Upper lobe of right lung (tissue), 1 donor: ENCODE measurements at regions not wholly inside any gene's neighbourhood (a gene's known extent, or its start where the extent isn't known, plus 50 kb on each side); places are given as distances from the start of the nearest gene placed in this dataset.

Experiments
- ATAC-seq: fragments of 200-7000 bp; cut with Tn5 transposase; one replicate; pipeline ENCODE4 v1.9.1; 2020; ENCODE audit warnings: mild to moderate bottlenecking, moderate library complexity
- DNase-seq: peaks from one replicate; pipeline ENCODE4 v3.0.0-alpha.2; 2020
- H3K27ac ChIP-seq: fragments of 200-600 bp; one replicate; pipeline ENCODE4 v1.8.0; 2022
- H3K27me3 ChIP-seq: fragments of 200-600 bp; one replicate; pipeline ENCODE4 v1.8.0; 2022; ENCODE audit warnings: mild to moderate bottlenecking
- H3K36me3 ChIP-seq: fragments of 200-600 bp; one replicate; pipeline ENCODE4 v1.8.0; 2022
- H3K4me1 ChIP-seq: fragments of 200-600 bp; one replicate; pipeline ENCODE4 v1.8.0; 2022
- H3K4me3 ChIP-seq: fragments of 200-600 bp; one replicate; pipeline ENCODE4 v1.8.0; 2022; ENCODE audit warnings: mild to moderate bottlenecking
- H3K9me3 ChIP-seq: fragments of 200-600 bp; one replicate; pipeline ENCODE4 v1.8.0; 2022
- CTCF ChIP-seq: fragments of 200-600 bp; IDR thresholded peaks from one replicate; pipeline ENCODE4 v1.8.0; 2022; ENCODE audit warnings: antibody characterized with exemption
- intact Hi-C: fragments of 100-400 bp; cut with DNase I; formaldehyde crosslinking; loops from one replicate; pipeline ENCODE4 v1.11.0; 2022
- donor health status: DM: no; HTN: yes; CAD: no; lungs with severe emphysema.

- Histone ChIP-seq H3K27ac (no peak overlapping the region), H3K4me1 (no peaks in the 10 kb centered on the region), H3K36me3 (no peaks in the 10 kb centered on the region), H3K27me3 (no peaks in the 10 kb centered on the region), H3K4me3 (no peak overlapping the region), H3K9me3 (no peaks in the 10 kb centered on the region)
- intact Hi-C loops = no loop called here
- ATAC-seq (no peak), DNase-seq (no peak)
- no peak for TF ChIP-seq CTCF
These were observed 890.9 kb downstream of the VRK1 start for GRCh38 chr14:97687944-97688630.

GRCh38 chr14:97688631-97689336, 891.6 kb downstream of the VRK1 start:
- intact Hi-C loops = no loop called here
- Histone ChIP-seq H3K4me3 (no peak overlapping the region), H3K4me1 (no peaks in the 10 kb centered on the region), H3K27me3 (no peaks in the 10 kb centered on the region), H3K9me3 (no peaks in the 10 kb centered on the region), H3K27ac (no peak overlapping the region), H3K36me3 (no peaks in the 10 kb centered on the region)
- ATAC-seq (no peak), DNase-seq (no peak)
- TF ChIP-seq CTCF = no peak

GRCh38 chr14:97692084-97692483, 894.9 kb downstream of the VRK1 start:
- ATAC-seq (no peak), DNase-seq (no peak)
- Histone ChIP-seq H3K27ac (no peak overlapping the region), H3K4me1 (no peaks in the 10 kb centered on the region), H3K27me3 (no peaks in the 10 kb centered on the region), H3K9me3 (no peaks in the 10 kb centered on the region), H3K4me3 (no peak overlapping the region), H3K36me3 (no peaks in the 10 kb centered on the region)
- intact Hi-C loops = no loop called here
- TF ChIP-seq CTCF = no peak

- Histone ChIP-seq H3K36me3 (no peaks in the 10 kb centered on the region), H3K4me1 (no peaks in the 10 kb centered on the region), H3K27ac (no peak overlapping the region), H3K9me3 (no peaks in the 10 kb centered on the region), H3K27me3 (no peaks in the 10 kb centered on the region), H3K4me3 (no peak overlapping the region)
- no peak for TF ChIP-seq CTCF
- intact Hi-C loops = no loop called here
- DNase-seq (no peak), ATAC-seq (no peak)
These were observed 898.3 kb downstream of the VRK1 start for GRCh38 chr14:97695456-97695981.

- H3K27me3 ChIP-seq = no peaks in the 10 kb centered on the region
- no peak for DNase-seq
- no peak for ATAC-seq
- no peaks in the 10 kb centered on the region for H3K36me3 ChIP-seq
- no peaks in the 10 kb centered on the region for H3K4me1 ChIP-seq
- no peaks in the 10 kb centered on the region for H3K9me3 ChIP-seq
- intact Hi-C loops = no loop called here
- TF ChIP-seq CTCF = no peak
- no peak overlapping the region for H3K4me3 ChIP-seq
- no peak overlapping the region for H3K27ac ChIP-seq
These were observed 900.6 kb downstream of the VRK1 start for GRCh38 chr14:97697772-97698171.
